ENCODE measurements at regions not wholly inside any gene's neighbourhood (a gene's known extent, or its start where the extent isn't known, plus 50 kb on each side); places are given as distances from the start of the nearest gene placed in this dataset.
"Not testable (repeated sequence)": the region's sequence is repeated elsewhere in the genome, so short reads cannot be mapped to it uniquely, and the experiment has no call there.

- not testable (repeated sequence) for TF ChIP-seq POLR2AphosphoS5 (IDR thresholded peaks at IDR 0.05; ENCODE audit: borderline replicate concordance, low read depth, low read length); EZH2 (IDR thresholded peaks at IDR 0.05); FOXP2 (optimal IDR thresholded peaks at IDR 0.05; ENCODE audit: control extremely low read depth, extremely low read length, insufficient read depth)
Measured at GRCh38 chr5:143519215-143519614, 115.7 kb upstream of the NR3C1 start.

Measured in SK-N-MC (cell line).